ENCODE measurements at regions not wholly inside any gene's neighbourhood (a gene's known extent, or its start where the extent isn't known, plus 50 kb on each side); places are given as distances from the start of the nearest gene placed in this dataset.

DNA sequence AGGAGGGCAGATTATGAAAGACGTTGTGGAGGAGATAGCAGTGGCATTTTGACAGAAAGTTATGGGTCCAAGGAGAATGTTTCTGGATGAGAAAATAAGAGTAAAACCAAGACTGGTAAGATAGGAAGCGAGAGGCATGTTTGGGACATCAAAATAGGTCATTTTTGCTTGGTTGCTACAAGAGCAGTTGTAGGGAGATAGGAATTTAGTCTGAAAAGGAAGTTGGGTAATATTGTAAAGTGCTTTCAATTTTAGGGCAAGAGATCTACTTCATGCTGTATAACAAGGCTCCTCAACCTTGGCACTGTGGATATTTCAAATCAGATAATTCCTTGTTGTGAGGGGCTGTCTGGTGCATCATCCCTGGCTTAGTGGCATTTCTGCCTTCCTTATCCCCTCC is 118.0 kb upstream of the DPH6 start:
- no peak for DNase-seq

- DNase-seq = no peak
Measured at GRCh38 chr15:35665896-35666536, 120.1 kb upstream of the DPH6 start.

DNA sequence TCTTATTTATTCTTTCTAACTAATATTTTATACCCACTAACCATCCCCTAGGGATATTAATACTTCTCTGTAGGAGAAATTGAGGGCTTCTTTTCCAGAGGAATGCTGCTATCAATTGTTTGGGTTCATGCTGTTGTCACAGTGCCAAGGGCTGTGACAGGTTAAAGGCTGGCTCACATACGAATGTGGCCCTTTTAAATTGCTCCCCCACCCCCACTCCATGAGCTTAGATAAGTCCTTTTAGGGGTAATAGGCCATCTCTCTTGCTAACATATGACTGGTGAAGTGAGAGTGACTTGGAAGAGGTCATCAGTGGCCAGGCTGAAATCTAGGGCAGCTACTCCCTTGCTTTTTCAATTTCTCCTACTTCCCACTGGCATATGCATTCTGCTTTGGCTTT is 121.9 kb upstream of the DPH6 start:
- peak; percentile 16 for DNase-seq

GRCh38 chr15:35669021-35669420 is 123.1 kb upstream of the DPH6 start:
- no peak for DNase-seq

DNA sequence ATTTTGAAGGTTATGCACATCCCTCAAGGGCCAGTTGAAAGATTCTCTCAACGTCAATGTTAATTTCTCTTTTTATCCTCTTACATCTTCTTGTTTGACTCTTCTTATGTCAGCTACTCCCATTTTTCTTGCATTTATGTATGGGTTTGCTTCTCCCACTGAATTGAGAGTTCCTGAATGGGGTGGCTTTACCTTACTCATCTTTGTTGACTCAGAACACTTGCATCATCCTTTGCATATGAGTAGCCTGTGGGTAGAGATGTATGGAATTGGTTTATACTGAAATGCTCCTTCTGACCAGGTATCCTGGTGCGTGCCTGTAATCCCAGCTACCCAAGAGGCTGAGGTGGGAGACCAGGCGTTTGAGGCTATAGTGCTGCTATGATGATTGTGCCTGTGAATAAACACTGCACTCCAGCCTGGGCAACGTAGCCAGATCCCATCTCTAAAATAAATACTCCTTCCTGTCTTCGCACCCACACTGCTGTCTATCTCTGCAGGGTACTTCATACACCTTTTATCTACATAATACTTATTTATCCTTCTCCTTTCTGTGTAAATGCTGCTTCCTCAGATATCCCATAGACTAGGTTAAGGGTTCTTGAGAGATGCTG is 123.6 kb upstream of the DPH6 start:
- no peak for DNase-seq

- no peak for DNase-seq
Measured at GRCh38 chr15:35671197-35671596, 125.2 kb upstream of the DPH6 start.

- DNase-seq = no peak
Measured at GRCh38 chr15:35671981-35672380, 126.0 kb upstream of the DPH6 start.

DNA sequence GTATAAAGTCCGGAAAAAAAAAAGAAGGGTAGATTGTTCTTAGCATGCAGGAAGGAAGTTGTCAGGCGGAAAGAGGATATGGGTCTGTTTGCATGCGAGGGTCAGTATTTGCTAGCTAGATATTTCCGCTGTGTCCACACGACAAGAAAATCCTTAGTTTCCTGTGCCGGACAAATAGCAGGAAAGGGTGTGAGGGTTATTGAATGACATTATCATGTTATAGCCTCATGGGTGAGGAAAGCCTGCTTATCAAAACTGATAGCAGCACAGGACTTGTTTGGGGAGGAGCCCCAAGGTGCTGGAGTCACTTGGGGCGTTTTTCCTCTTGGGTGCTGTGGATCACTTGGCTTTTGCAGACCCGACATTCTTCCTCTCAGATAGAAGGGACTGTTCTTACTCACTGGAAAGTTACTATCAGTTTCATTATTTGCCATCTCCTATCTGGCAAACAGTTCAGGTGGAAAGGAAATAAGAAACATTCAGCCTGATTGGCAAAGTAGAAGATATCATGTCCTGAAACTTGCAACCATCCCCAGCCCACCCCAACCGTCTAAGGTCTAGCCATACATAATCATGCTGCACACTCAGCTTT is 127.2 kb upstream of the DPH6 start:
- peak; percentile 64 for DNase-seq

- DNase-seq = peak; percentile 17
Measured at GRCh38 chr15:35674873-35675781, 129.2 kb upstream of the DPH6 start.

DNA sequence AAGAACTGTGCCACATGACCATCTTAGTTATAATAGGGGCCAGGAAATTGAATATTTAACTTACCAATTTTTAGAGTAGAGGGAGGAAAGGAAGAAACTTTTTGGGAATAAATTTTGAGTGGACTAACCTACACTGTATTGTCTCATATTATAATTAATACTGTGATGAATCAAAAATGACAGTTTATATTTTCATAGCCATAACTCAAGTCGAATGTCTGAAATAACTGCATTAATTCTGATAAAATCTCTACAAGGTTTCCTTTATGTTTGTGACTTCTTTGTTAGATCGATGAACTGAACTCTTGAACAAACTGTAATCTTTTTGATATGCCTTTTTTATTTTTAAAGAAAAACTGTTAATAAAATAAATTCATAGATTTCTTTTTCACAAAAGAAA is 132.8 kb upstream of the DPH6 start:
- no peak for DNase-seq

- DNase-seq = no peak
Measured at GRCh38 chr15:35679186-35679585, 133.2 kb upstream of the DPH6 start.

DNA sequence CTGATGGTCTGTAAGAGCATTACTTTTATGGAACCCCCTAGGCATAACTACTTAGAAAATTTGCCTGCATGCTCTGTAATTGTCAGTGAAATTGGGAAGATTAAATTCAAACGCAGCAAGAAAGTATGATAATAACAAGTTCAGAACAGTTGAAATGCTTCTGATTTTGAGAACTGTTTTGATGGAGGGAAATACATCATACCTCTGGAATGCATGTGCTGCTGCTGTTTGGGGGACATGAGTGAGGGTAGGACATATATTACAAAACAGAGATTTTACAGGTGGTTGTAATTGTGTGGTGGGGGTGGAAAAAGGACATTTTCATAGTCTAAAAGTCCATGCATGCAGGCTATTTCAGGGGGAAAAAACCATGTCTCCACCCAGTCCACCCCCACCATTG is 135.0 kb upstream of the DPH6 start:
- no peak for DNase-seq

- DNase-seq = no peak
Measured at GRCh38 chr15:35686347-35686746, 140.4 kb upstream of the DPH6 start.

DNA sequence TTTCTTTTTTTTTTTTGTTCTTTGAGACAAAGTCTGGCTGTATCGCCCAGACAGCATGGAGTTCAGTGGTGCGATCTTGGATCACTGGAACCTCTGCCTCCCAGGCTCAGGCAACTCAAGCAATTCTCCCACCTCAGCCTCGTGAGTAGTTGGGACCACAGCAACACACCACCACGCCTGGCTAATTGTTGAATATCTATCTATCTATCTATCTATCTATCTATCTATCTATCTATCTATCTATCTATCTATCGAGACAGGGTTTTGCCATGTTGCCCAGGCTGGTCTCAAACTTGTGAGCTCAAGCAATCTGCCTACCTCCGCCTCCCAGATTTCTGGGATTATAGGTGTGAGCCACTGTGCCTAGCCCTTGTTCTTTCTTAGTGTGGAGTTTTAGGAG is 143.3 kb upstream of the DPH6 start:
- DNase-seq = no peak

DNA sequence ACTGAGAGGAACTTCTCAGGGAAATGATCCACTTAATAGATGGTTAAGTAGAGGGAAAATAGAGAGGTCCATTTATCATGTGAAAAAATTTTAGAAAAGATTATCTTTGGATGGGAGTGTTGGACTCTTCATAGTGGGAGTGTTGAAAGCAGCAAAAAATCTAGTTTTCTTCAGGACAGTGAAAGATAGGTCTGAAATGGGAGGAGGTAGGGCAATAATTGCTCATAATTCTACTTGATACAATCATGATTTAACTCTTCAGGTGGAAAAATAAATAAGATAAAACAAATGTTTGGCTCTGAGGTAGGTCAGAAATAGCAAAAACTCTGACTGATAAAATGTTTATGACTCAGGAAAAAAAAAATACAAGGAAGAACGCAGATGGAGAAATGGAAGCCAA is 144.1 kb upstream of the DPH6 start:
- DNase-seq = no peak

GRCh38 chr15:35690698-35691116 is 144.7 kb upstream of the DPH6 start:
- no peak for DNase-seq

DNA sequence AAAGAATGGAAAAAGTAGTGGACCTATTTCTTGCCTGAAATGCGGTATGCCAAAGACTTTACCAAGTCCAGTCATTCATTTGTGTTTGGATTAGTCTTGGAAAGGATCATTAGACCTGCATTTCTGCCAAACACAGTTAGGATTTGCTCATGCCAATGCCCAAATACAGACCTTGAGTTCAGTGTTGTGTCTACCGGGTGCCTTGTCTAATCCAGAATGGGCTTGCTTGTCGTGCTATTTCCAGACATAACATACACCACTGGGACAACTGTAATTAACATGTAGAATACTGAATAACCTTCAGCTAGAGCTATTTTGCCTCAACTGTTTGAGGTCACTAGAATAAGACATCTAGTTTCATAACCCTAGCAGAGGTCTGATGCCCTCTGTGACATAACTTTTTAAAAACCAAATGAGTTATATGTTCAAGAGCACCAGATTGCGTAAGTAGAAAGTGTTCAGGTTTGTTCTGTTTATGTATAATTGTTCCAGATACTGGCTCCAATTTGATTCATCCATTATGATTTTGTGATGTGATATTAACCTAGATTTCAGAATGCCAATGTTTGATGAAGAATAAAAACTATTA is 145.3 kb upstream of the DPH6 start:
- no peak for DNase-seq

GRCh38 chr15:35691891-35692867 is 146.2 kb upstream of the DPH6 start:
- DNase-seq = no peak

DNA sequence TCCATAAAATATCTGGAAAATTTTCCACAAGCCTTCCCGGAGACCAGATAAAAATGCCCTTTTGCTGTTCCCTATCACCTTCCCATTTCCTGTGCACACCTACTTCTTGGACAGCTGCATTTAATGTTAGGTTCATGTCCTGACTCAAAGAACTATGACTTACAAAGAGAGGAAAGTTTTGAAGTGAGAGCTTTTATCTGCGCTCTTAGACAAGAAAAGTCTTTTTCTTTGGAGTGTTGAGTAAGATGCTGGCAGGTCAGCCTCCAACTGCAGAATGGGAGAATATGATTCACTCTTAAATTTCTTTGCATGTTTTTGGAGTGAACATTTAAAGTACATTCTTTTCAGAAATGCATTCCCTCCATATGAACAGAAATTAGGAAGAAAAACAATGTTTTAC is 147.3 kb upstream of the DPH6 start:
- no peak for DNase-seq

GRCh38 chr15:35693886-35694285 is 147.9 kb upstream of the DPH6 start:
- no peak for DNase-seq

GRCh38 chr15:35695003-35695402 is 149.0 kb upstream of the DPH6 start:
- no peak for DNase-seq

DNA sequence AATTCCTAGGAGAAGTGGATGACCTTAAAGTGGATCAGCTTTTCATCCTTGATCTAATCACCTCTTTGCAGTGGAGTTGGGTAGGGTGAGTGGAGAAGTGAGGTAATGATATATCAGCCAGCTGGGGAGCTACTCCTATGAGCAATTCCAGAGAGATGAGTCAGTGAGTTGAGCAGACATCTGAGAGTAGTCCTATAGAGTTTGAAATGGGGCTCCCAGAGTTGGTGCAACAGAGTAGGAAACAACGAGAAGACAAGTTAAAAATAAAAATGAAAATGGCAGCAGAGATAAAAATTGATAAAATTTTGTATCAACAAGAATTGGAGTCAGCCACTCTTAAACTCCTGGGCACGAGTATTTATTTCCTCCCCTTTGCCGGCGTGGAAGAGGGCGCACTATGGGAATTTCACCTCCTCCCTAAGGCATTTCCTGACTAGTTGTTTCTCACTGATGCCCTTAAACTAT is 150.8 kb upstream of the DPH6 start:
- DNase-seq = no peak
